ENCODE measurements at regions not wholly inside any gene's neighbourhood (a gene's known extent, or its start where the extent isn't known, plus 50 kb on each side); places are given as distances from the start of the nearest gene placed in this dataset.

DNA sequence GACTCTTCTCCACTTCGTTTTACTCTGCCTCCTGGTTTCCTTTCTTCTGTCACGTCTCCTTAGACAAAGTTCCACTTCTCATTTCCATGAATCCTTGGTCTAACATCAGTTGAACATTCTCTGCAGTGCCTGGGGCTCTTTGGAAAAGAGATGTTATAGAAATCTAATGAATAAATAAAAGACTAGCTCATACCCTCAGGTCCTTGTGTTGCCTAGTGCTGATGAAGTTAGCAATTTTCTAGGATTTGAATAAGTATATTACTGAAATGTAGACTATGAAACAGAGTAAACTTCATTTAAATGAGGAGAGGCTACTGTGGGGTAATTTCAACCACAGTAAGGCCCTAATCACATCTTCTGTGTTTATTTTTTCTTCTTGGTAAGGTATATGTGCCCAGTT lies 146.9 kb upstream of the CADPS start:
- DNase-seq (ENCODE audit: low read depth in 1 of 2, low spot score in 2 of 2) (no peak), FAIRE-seq (no peak)
- H3K18ac ChIP-seq (ENCODE audit: extremely low read depth, low read length): no peak overlapping the region
- H2BK20ac ChIP-seq (ENCODE audit: low read length): no peak overlapping the region
- H2AK5ac ChIP-seq (ENCODE audit: low read depth, low read length): no peak overlapping the region
- no peaks in the 10 kb centered on the region for H3K4me1 ChIP-seq (replicated peaks in 1 of 4; ENCODE audit: control insufficient read depth in 3 of 4, insufficient read depth in 4 of 4, low read length in 3 of 4)
- no peaks in the 10 kb centered on the region for H4K20me1 ChIP-seq (replicated peaks in 1 of 2; ENCODE audit: control insufficient read depth in 1 of 2, insufficient read depth in 2 of 2, low read length in 2 of 2)
- no peak overlapping the region for H4K5ac ChIP-seq (ENCODE audit: insufficient read length, low read depth, low read length)
- H3K9me3 ChIP-seq (ENCODE audit: insufficient read depth in 2 of 2, low read depth in 1 of 2, low read length in 1 of 2): peaks cover 0 to 3% of the 10 kb centered on the region in 2 experiments; a peak in 1 of 4 replicates
- 73% methylated on average over 2 of the region's 2 CpGs; no CpG with 5 or more reads in 1 of the 2 experiments for WGBS, 2 experiments (ENCODE audit: extremely low coverage in 1 of 2, insufficient coverage in 1 of 2, insufficient read length in 1 of 2, insufficient replicate concordance in 2 of 2, low coverage in 1 of 2, low lambda C conversion rate in 2 of 2, missing lambda C conversion rate in 1 of 2)
- no peak overlapping the region for H2BK15ac ChIP-seq (ENCODE audit: low read length)
- H3K56ac ChIP-seq (replicated peaks; ENCODE audit: insufficient read length, low read depth, low read length): no peak overlapping the region
- H3K14ac ChIP-seq (ENCODE audit: insufficient read length): no peak overlapping the region
- no peak overlapping the region for H3K4me3 ChIP-seq (ENCODE audit: extremely low read depth in 1 of 4, insufficient read depth in 2 of 4, low read depth in 3 of 4, low read length in 4 of 4)
- H4K8ac ChIP-seq (ENCODE audit: extremely low read depth, insufficient read depth, low read length): no peak overlapping the region
- no peaks in the 10 kb centered on the region for H3K79me1 ChIP-seq (ENCODE audit: low read depth, low read length)
- no peak for TF ChIP-seq EGR1 (IDR thresholded peaks at IDR 0.05; ENCODE audit: borderline replicate concordance, low read depth, low read length)
- TF ChIP-seq CHD2 (IDR thresholded peaks at IDR 0.05; ENCODE audit: low read length): no peak
- TF ChIP-seq E2F6 (IDR thresholded peaks at IDR 0.05): no peak
- TF ChIP-seq EZH2 (IDR thresholded peaks at IDR 0.05; ENCODE audit: low read depth, low read length, severe bottlenecking): no peak
- H2BK5ac ChIP-seq (ENCODE audit: low read depth, low read length): no peak overlapping the region
- H3K79me2 ChIP-seq (ENCODE audit: control insufficient read depth in 1 of 2, insufficient read depth in 2 of 2, low read length in 2 of 2): no peaks in the 10 kb centered on the region; a peak in 1 of 4 replicates
- H2BK12ac ChIP-seq (ENCODE audit: low read depth, low read length): no peak overlapping the region
- ChIA-PET CTCF (ENCODE audit: partially characterized antibody) (no interaction called here), POLR2A (ENCODE audit: partially characterized antibody) (interaction anchor here (1.4 to 3.1 kb wide), 3 partner anchors 8 to 81 kb away, joined by 3 to 12 read pairs (median 4); no protein-coding TSS in a partner anchor)
- H4K91ac ChIP-seq (replicated peaks; ENCODE audit: insufficient read length, low read length): no peak overlapping the region
- H3K36me3 ChIP-seq (ENCODE audit: control insufficient read depth in 2 of 4, insufficient read depth in 4 of 4, low read length in 3 of 4): peaks cover 0 to 3% (median 0%) of the 10 kb centered on the region in 4 experiments; a peak in 1 of 8 replicates
- H3K23me2 ChIP-seq (ENCODE audit: low read depth, low read length): no peaks in the 10 kb centered on the region
- no peak overlapping the region for H2BK120ac ChIP-seq (replicated peaks; ENCODE audit: low read depth, low read length)
- no peaks in the 10 kb centered on the region for H3K27me3 ChIP-seq (replicated peaks in 1 of 4; ENCODE audit: control insufficient read depth in 3 of 4, extremely low read depth in 1 of 4, insufficient read depth in 3 of 4, low read length in 3 of 4)
- H3K9ac ChIP-seq (replicated peaks in 1 of 4; ENCODE audit: extremely low read depth in 1 of 4, low read depth in 3 of 4, low read length in 3 of 4): no peak overlapping the region
- no peak overlapping the region for H3K23ac ChIP-seq (ENCODE audit: insufficient read length)
- H3K4ac ChIP-seq (replicated peaks; ENCODE audit: insufficient read length, low read depth, low read length): no peak overlapping the region
- no peak overlapping the region for H3K27ac ChIP-seq (ENCODE audit: low read depth, low read length)
- H3K4me2 ChIP-seq (ENCODE audit: insufficient read depth in 1 of 2, low read depth in 2 of 2, low read length in 2 of 2): no peak overlapping the region
- no peak overlapping the region for H2AFZ ChIP-seq (ENCODE audit: low read length)
